ENCODE measurements at regions not wholly inside any gene's neighbourhood (a gene's known extent, or its start where the extent isn't known, plus 50 kb on each side); places are given as distances from the start of the nearest gene placed in this dataset.

GRCh38 chr22:47626428-47627390 lies 864.3 kb downstream of the TBC1D22A start:
- no peak for DNase-seq (ENCODE audit: extremely low read depth, low read depth)
- no peak for TF ChIP-seq CTCF (IDR thresholded peaks at IDR 0.05; ENCODE audit: low read depth, low read length, missing control alignments)
- no peak overlapping the region for H3K4me3 ChIP-seq (replicated peaks; ENCODE audit: low read depth, low read length)

- DNase-seq (ENCODE audit: extremely low read depth, low read depth) = no peak
- H3K4me3 ChIP-seq (replicated peaks; ENCODE audit: low read depth, low read length) = no peak overlapping the region
- no peak for TF ChIP-seq CTCF (IDR thresholded peaks at IDR 0.05; ENCODE audit: low read depth, low read length, missing control alignments)
These were observed 863.3 kb downstream of the TBC1D22A start for GRCh38 chr22:47625531-47626427.

- DNase-seq (ENCODE audit: extremely low read depth, low read depth) = no peak
- H3K4me3 ChIP-seq (replicated peaks; ENCODE audit: low read depth, low read length) = no peak overlapping the region
- TF ChIP-seq CTCF (IDR thresholded peaks at IDR 0.05; ENCODE audit: low read depth, low read length, missing control alignments) = no peak
These were observed 862.5 kb downstream of the TBC1D22A start for GRCh38 chr22:47625013-47625385.

DNA sequence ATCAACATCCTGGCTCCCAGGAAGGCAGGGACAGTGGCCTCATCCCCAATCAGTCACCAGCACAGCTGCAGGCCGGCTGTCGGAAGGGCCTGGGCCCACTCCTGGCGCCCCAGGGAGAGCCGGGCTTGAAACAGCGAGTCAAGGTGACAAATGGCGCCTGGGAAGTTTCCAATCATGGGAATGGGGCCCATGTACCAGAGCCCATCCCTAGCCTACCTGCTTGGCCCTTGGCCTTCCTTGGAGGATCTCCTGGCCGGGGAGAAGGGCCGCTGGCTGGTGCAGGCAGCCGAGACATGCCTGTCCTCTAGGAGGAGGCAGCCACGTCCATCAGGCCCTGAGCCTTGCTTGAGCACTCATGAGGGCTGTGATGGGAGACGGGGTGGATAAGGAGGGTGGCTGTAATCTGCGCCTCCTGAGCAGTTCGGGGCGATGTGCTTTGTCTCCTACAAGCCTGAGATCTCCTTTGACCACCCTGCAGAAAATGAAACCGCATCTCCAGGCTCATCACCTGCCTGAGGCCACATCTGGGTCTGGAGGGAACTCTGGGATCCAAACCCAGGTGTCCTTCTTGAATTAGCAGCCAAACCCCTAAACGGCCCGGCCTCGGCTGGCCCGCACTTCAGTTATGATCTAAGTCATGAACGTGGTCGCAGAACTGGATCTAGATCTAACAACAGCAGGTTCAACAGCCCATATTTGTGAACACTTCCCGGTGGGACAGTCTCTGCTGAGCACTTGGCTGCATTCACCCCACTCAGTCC lies 862.0 kb downstream of the TBC1D22A start:
- no peak for DNase-seq (ENCODE audit: extremely low read depth, low read depth)
- H3K4me3 ChIP-seq (replicated peaks; ENCODE audit: low read depth, low read length) = no peak overlapping the region
- TF ChIP-seq CTCF (IDR thresholded peaks at IDR 0.05; ENCODE audit: low read depth, low read length, missing control alignments) = no peak

DNA sequence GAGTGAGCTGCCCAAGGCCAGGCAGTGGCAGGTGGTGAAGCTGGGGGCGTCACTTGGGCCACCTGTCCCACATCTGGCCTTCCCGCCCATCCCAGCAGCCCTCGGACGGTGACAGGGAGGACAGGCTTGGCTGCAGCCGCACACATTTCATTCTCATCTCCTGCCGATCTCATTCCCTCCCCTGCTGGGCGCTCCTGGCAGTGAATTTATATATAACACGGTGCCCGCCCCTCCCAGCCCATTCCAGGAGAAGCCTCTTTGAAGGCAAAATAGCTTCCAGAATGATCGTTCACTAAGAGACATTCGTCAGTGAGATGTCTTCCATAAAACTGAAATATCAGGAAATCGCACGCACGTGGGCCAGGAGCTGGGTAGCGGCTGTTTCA lies 861.3 kb downstream of the TBC1D22A start:
- no peak overlapping the region for H3K4me3 ChIP-seq (replicated peaks; ENCODE audit: low read depth, low read length)
- no peak for TF ChIP-seq CTCF (IDR thresholded peaks at IDR 0.05; ENCODE audit: low read depth, low read length, missing control alignments)
- DNase-seq (ENCODE audit: extremely low read depth, low read depth) = no peak

DNA sequence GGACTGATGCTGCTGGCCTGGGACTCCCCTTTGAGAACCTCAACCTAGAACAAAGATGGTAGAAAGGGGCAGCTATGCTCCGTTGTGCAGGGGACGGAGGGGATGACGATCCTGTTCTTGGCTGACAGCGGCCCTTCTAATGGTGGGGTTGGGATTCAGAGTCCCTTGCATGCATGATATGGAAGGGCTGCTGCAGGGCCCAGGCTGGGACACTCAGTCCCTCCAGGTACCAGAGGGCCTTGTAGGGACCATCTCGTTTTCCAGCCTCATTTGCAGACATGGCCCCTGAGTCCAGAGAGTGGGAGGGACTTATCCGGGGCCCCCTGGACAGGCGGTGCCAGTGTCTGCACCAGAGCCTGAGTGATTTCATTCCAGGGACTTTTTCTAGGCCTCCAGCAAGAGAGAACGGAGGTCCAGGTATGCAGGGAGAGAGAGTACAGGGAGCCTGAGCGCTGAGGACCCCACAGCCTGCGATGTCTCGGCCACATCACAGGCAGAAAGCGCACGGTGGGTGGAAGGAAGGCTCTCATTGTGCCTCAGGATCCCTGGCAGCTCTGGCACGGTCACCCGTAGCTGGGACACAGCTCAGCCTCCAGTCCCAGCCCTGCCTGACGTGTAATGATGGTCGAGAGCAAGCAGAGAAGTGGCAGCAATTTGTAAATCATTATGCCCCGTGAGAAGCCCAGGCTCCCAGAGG lies 860.8 kb downstream of the TBC1D22A start:
- H3K4me3 ChIP-seq (replicated peaks; ENCODE audit: low read depth, low read length) = no peak overlapping the region
- no peak for TF ChIP-seq CTCF (IDR thresholded peaks at IDR 0.05; ENCODE audit: low read depth, low read length, missing control alignments)
- no peak for DNase-seq (ENCODE audit: extremely low read depth, low read depth)
